ENCODE measurements at regions not wholly inside any gene's neighbourhood (a gene's known extent, or its start where the extent isn't known, plus 50 kb on each side); places are given as distances from the start of the nearest gene placed in this dataset.

DNA sequence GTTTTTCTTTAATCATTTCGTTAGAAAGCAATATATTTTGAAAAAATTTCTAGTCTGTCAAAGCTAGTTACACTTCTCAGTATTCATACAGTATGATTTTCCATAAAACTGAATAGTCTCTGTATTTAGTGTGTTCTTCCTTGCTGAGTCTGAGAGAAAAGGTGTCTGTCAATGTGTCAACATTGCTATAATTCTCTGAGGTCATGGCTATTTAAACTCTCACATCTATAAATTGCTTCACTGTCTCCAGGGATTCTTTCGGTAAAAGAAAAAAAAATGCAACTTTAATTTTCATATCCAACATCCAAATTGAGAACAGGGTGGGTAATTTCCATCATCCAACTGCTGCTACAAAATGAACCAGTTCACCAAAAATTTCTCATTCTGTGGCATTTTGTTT, 319.7 kb upstream of the GHITM start:
- Mint-ChIP-seq H3K27ac (ENCODE audit: unreplicated experiment) (no peak overlapping the region), H3K36me3 (ENCODE audit: unreplicated experiment) (no peaks in the 10 kb centered on the region), H3K9me3 (ENCODE audit: unreplicated experiment) (no peaks in the 10 kb centered on the region), H3K4me3 (ENCODE audit: unreplicated experiment) (no peak overlapping the region), H3K4me1 (ENCODE audit: low read depth, unreplicated experiment) (no peaks in the 10 kb centered on the region), H3K27me3 (ENCODE audit: unreplicated experiment) (no peaks in the 10 kb centered on the region)
- DNase-seq, result no peak
- TF ChIP-seq, protein P1, sequence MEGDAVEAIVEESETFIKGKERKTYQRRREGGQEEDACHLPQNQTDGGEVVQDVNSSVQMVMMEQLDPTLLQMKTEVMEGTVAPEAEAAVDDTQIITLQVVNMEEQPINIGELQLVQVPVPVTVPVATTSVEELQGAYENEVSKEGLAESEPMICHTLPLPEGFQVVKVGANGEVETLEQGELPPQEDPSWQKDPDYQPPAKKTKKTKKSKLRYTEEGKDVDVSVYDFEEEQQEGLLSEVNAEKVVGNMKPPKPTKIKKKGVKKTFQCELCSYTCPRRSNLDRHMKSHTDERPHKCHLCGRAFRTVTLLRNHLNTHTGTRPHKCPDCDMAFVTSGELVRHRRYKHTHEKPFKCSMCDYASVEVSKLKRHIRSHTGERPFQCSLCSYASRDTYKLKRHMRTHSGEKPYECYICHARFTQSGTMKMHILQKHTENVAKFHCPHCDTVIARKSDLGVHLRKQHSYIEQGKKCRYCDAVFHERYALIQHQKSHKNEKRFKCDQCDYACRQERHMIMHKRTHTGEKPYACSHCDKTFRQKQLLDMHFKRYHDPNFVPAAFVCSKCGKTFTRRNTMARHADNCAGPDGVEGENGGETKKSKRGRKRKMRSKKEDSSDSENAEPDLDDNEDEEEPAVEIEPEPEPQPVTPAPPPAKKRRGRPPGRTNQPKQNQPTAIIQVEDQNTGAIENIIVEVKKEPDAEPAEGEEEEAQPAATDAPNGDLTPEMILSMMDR (IDR thresholded peaks at IDR 0.05; ENCODE audit: partially characterized antibody, unreplicated experiment), result no peak

- no peak for DNase-seq
- TF ChIP-seq, protein P1 (IDR thresholded peaks at IDR 0.05; ENCODE audit: partially characterized antibody, unreplicated experiment), result no peak
- H3K4me1 Mint-ChIP-seq (ENCODE audit: low read depth, unreplicated experiment), result no peaks in the 10 kb centered on the region
- no peak overlapping the region for H3K4me3 Mint-ChIP-seq (ENCODE audit: unreplicated experiment)
- no peaks in the 10 kb centered on the region for H3K27me3 Mint-ChIP-seq (ENCODE audit: unreplicated experiment)
- no peaks in the 10 kb centered on the region for H3K36me3 Mint-ChIP-seq (ENCODE audit: unreplicated experiment)
- H3K9me3 Mint-ChIP-seq (ENCODE audit: unreplicated experiment), result no peaks in the 10 kb centered on the region
- H3K27ac Mint-ChIP-seq (ENCODE audit: unreplicated experiment), result no peak overlapping the region
Observed at GRCh38 chr10:83820033-83820432, 319.3 kb upstream of the GHITM start.

DNA sequence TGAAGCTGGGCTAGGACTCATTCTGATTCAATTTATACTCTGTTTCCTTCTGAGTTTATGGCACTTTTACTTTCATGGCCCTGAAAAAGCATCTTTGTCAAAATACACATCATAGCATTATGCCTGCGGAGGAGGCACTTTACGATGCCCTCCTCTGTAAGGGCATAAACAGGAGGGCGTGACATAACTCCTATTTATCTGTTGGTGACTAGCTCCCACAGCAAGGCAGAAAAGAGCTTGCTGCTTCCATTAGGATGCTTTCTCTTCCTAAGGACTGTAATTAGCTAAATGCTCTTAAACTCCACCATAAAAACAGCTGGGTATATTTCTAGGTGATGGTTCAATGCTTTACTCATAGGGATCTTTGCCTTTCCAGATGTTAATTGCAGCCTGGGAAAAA, 315.2 kb upstream of the GHITM start:
- H3K27me3 Mint-ChIP-seq (ENCODE audit: unreplicated experiment), result no peaks in the 10 kb centered on the region
- no peaks in the 10 kb centered on the region for H3K9me3 Mint-ChIP-seq (ENCODE audit: unreplicated experiment)
- no peak for DNase-seq
- H3K4me1 Mint-ChIP-seq (ENCODE audit: low read depth, unreplicated experiment), result no peaks in the 10 kb centered on the region
- H3K27ac Mint-ChIP-seq (ENCODE audit: unreplicated experiment), result no peak overlapping the region
- TF ChIP-seq, protein P1 (IDR thresholded peaks at IDR 0.05; ENCODE audit: partially characterized antibody, unreplicated experiment), result no peak
- no peaks in the 10 kb centered on the region for H3K36me3 Mint-ChIP-seq (ENCODE audit: unreplicated experiment)
- H3K4me3 Mint-ChIP-seq (ENCODE audit: unreplicated experiment), result no peak overlapping the region

GRCh38 chr10:83834096-83834495, 305.2 kb upstream of the GHITM start:
- Mint-ChIP-seq H3K9me3 (ENCODE audit: unreplicated experiment) (no peaks in the 10 kb centered on the region), H3K27me3 (ENCODE audit: unreplicated experiment) (no peaks in the 10 kb centered on the region), H3K27ac (ENCODE audit: unreplicated experiment) (no peak overlapping the region), H3K4me1 (ENCODE audit: low read depth, unreplicated experiment) (no peaks in the 10 kb centered on the region), H3K36me3 (ENCODE audit: unreplicated experiment) (no peaks in the 10 kb centered on the region), H3K4me3 (ENCODE audit: unreplicated experiment) (no peak overlapping the region)
- DNase-seq, result no peak
- TF ChIP-seq, protein P1 (IDR thresholded peaks at IDR 0.05; ENCODE audit: partially characterized antibody, unreplicated experiment), result no peak

DNA sequence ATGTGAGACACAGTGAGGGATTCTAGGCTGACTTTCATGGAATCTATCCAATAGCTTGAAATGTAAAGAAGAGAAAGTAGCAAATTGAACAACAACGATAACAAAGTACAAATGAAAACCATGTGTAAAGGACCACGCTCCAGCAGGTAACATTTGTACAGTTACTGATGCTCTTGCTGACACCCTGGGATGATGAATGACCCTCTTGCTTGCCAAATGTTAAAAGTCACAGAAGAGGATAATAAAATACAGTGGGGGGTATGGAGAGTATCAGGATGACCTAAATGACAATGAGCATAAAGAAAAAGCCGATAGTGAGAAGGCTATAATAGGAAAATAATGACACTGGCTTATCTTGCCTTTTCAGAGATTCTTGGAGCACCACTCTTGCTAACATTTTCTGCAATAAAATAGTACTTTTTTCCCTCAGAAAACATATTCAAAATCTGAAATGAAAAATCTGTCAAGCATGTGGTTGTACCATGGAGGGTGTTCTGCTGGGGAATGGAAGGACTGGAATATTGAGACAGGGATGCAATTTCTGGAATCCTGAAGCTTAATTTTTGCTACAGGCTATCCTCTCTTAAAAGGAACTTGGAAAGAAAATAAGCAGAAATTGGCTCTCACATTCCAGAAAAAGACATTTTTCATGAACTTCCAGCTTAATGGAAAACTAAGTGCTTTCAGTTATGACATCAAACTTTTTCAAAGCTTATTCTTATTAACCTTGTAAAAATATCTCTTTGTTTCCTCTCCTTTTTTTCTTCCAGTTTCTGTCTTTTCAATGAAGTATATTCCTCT, 303.2 kb upstream of the GHITM start:
- Mint-ChIP-seq H3K4me3 (ENCODE audit: unreplicated experiment) (no peak overlapping the region), H3K27me3 (ENCODE audit: unreplicated experiment) (no peaks in the 10 kb centered on the region), H3K27ac (ENCODE audit: unreplicated experiment) (no peak overlapping the region), H3K36me3 (ENCODE audit: unreplicated experiment) (no peaks in the 10 kb centered on the region), H3K9me3 (ENCODE audit: unreplicated experiment) (no peaks in the 10 kb centered on the region), H3K4me1 (ENCODE audit: low read depth, unreplicated experiment) (no peaks in the 10 kb centered on the region)
- DNase-seq, result no peak
- TF ChIP-seq, protein P1 (IDR thresholded peaks at IDR 0.05; ENCODE audit: partially characterized antibody, unreplicated experiment), result no peak

Data from glutamatergic neuron (in vitro differentiated cells).